ENCODE measurements at regions not wholly inside any gene's neighbourhood (a gene's known extent, or its start where the extent isn't known, plus 50 kb on each side); places are given as distances from the start of the nearest gene placed in this dataset.
A peak's percentile ranks its signal among the peaks of the same experiment; 100 is the strongest.

- Histone ChIP-seq H2BK12ac (ENCODE audit: low read depth, low read length) (no peak overlapping the region), H2AK5ac (ENCODE audit: low read depth, low read length) (no peak overlapping the region), H3K27me3 (replicated peaks in 1 of 4; ENCODE audit: control insufficient read depth in 3 of 4, extremely low read depth in 1 of 4, insufficient read depth in 3 of 4, low read length in 3 of 4) (no peaks in the 10 kb centered on the region), H3K23ac (ENCODE audit: insufficient read length) (no peak overlapping the region), H3K36me3 (ENCODE audit: control insufficient read depth in 2 of 4, insufficient read depth in 4 of 4, low read length in 3 of 4) (no peaks in the 10 kb centered on the region), H2AFZ (ENCODE audit: low read length) (no peak overlapping the region), H3K9ac (replicated peaks in 1 of 4; ENCODE audit: extremely low read depth in 1 of 4, low read depth in 3 of 4, low read length in 3 of 4) (no peak overlapping the region), H3K79me2 (ENCODE audit: control insufficient read depth in 1 of 2, insufficient read depth in 2 of 2, low read length in 2 of 2) (no peaks in the 10 kb centered on the region), H3K56ac (replicated peaks; ENCODE audit: insufficient read length, low read depth, low read length) (no peak overlapping the region), H3K79me1 (ENCODE audit: low read depth, low read length) (no peaks in the 10 kb centered on the region), H3K4me2 (ENCODE audit: insufficient read depth in 1 of 2, low read depth in 2 of 2, low read length in 2 of 2) (no peak overlapping the region), H4K20me1 (replicated peaks in 1 of 2; ENCODE audit: control insufficient read depth in 1 of 2, insufficient read depth in 2 of 2, low read length in 2 of 2) (no peaks in the 10 kb centered on the region), H2BK20ac (ENCODE audit: low read length) (no peak overlapping the region), H4K91ac (replicated peaks; ENCODE audit: insufficient read length, low read length) (no peak overlapping the region), H4K5ac (ENCODE audit: insufficient read length, low read depth, low read length) (no peak overlapping the region), H3K4ac (replicated peaks; ENCODE audit: insufficient read length, low read depth, low read length) (no peak overlapping the region), H3K23me2 (ENCODE audit: low read depth, low read length) (no peaks in the 10 kb centered on the region), H3K14ac (ENCODE audit: insufficient read length) (no peak overlapping the region), H3K9me3 (ENCODE audit: insufficient read depth in 2 of 2, low read depth in 1 of 2, low read length in 1 of 2) (peaks cover 0 to 3% of the 10 kb centered on the region in 2 experiments; a peak in 2 of 4 replicates), H4K8ac (ENCODE audit: extremely low read depth, insufficient read depth, low read length) (no peak overlapping the region), H3K4me3 (ENCODE audit: extremely low read depth in 1 of 4, insufficient read depth in 2 of 4, low read depth in 3 of 4, low read length in 4 of 4) (no peak overlapping the region), H2BK15ac (ENCODE audit: low read length) (no peak overlapping the region), H2BK120ac (replicated peaks; ENCODE audit: low read depth, low read length) (no peak overlapping the region), H2BK5ac (ENCODE audit: low read depth, low read length) (no peak overlapping the region), H3K4me1 (replicated peaks in 1 of 4; ENCODE audit: control insufficient read depth in 3 of 4, insufficient read depth in 4 of 4, low read length in 3 of 4) (peaks cover 3 to 7% (median 5%) of the 10 kb centered on the region in 4 experiments; a peak in 6 of 7 replicates), H3K27ac (ENCODE audit: low read depth, low read length) (no peak overlapping the region), H3K18ac (ENCODE audit: extremely low read depth, low read length) (no peak overlapping the region)
- ChIA-PET POLR2A (ENCODE audit: partially characterized antibody) (interaction anchor here (0.7 kb wide), 1 partner anchor 26 kb away, joined by 3 read pairs; no protein-coding TSS in a partner anchor), CTCF (ENCODE audit: partially characterized antibody) (interaction anchor here (0.7 to 1.4 kb wide), 3 partner anchors 11 to 1395 kb away, joined by 3 to 5 read pairs (median 4); no protein-coding TSS in a partner anchor)
- DNase-seq (ENCODE audit: low read depth in 1 of 2, low spot score in 2 of 2) (peak in 1 of 2 experiments; percentile 20), FAIRE-seq (no peak)
- WGBS, 2 experiments (ENCODE audit: extremely low coverage in 1 of 2, insufficient coverage in 1 of 2, insufficient read length in 1 of 2, insufficient replicate concordance in 2 of 2, low coverage in 1 of 2, low lambda C conversion rate in 2 of 2, missing lambda C conversion rate in 1 of 2): 91% methylated on average over 2 of the region's 2 CpGs; no CpG with 5 or more reads in 1 of the 2 experiments
- no peak for TF ChIP-seq JUN (IDR thresholded peaks at IDR 0.05; ENCODE audit: low read depth, low read length)
- no peak for TF ChIP-seq TAF7 (optimal IDR thresholded peaks at IDR 0.05; ENCODE audit: borderline replicate concordance, low read depth, low read length)
- TF ChIP-seq CHD1 (IDR thresholded peaks at IDR 0.05; ENCODE audit: low read depth, low read length): no peak
- no peak for TF ChIP-seq SAP30 (IDR thresholded peaks at IDR 0.05; ENCODE audit: insufficient read depth, insufficient replicate concordance, low read length)
- TF ChIP-seq E2F6 (IDR thresholded peaks at IDR 0.05): no peak
- TF ChIP-seq JUND (IDR thresholded peaks at IDR 0.05; ENCODE audit: low read length): no peak
- no peak for TF ChIP-seq RBBP5 (IDR thresholded peaks at IDR 0.05; ENCODE audit: borderline replicate concordance, low read depth, low read length)
- TF ChIP-seq POLR2AphosphoS5 (IDR thresholded peaks at IDR 0.05; ENCODE audit: low read depth, low read length): no peak
- TF ChIP-seq KDM4A (IDR thresholded peaks at IDR 0.05; ENCODE audit: low read depth, low read length, severe bottlenecking): no peak
- TF ChIP-seq CBX8 (IDR thresholded peaks at IDR 0.05; ENCODE audit: borderline replicate concordance, low read depth, low read length): no peak
- no peak for TF ChIP-seq TCF12 (IDR thresholded peaks at IDR 0.05; ENCODE audit: low read depth, low read length)
- TF ChIP-seq POU5F1 (IDR thresholded peaks at IDR 0.05; ENCODE audit: low read depth, low read length): no peak
- no peak for TF ChIP-seq CREB1 (IDR thresholded peaks at IDR 0.05)
- TF ChIP-seq SIRT6 (IDR thresholded peaks at IDR 0.05; ENCODE audit: low read length): no peak
- no peak for TF ChIP-seq NRF1 (IDR thresholded peaks at IDR 0.05; ENCODE audit: low read depth, low read length)
Measured at GRCh38 chr18:76593843-76594242, 98.8 kb upstream of the ZNF516 start.

All from H1 (cell line).